ENCODE measurements at regions not wholly inside any gene's neighbourhood (a gene's known extent, or its start where the extent isn't known, plus 50 kb on each side); places are given as distances from the start of the nearest gene placed in this dataset.

DNA sequence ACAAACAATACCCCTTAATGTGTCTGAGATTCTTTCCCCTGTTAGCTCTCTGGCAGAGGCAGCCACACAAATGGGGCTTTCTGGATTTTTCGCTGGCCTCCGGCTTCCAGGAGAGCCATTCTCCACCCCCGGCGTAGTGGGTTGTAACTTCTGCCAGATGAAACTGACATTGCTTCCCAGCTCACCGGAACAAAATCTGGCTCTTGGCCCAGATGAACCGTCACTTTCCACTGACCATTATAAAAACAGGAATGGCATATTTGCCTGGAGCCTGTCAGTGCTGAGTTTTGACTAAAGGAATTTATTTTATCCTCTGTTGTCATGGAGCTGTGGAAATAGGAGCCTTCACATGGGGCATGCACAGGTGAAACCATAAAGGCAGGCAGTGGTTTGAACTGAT, 120.6 kb upstream of the GPR12 start (continued):
- TF ChIP-seq, protein P1, sequence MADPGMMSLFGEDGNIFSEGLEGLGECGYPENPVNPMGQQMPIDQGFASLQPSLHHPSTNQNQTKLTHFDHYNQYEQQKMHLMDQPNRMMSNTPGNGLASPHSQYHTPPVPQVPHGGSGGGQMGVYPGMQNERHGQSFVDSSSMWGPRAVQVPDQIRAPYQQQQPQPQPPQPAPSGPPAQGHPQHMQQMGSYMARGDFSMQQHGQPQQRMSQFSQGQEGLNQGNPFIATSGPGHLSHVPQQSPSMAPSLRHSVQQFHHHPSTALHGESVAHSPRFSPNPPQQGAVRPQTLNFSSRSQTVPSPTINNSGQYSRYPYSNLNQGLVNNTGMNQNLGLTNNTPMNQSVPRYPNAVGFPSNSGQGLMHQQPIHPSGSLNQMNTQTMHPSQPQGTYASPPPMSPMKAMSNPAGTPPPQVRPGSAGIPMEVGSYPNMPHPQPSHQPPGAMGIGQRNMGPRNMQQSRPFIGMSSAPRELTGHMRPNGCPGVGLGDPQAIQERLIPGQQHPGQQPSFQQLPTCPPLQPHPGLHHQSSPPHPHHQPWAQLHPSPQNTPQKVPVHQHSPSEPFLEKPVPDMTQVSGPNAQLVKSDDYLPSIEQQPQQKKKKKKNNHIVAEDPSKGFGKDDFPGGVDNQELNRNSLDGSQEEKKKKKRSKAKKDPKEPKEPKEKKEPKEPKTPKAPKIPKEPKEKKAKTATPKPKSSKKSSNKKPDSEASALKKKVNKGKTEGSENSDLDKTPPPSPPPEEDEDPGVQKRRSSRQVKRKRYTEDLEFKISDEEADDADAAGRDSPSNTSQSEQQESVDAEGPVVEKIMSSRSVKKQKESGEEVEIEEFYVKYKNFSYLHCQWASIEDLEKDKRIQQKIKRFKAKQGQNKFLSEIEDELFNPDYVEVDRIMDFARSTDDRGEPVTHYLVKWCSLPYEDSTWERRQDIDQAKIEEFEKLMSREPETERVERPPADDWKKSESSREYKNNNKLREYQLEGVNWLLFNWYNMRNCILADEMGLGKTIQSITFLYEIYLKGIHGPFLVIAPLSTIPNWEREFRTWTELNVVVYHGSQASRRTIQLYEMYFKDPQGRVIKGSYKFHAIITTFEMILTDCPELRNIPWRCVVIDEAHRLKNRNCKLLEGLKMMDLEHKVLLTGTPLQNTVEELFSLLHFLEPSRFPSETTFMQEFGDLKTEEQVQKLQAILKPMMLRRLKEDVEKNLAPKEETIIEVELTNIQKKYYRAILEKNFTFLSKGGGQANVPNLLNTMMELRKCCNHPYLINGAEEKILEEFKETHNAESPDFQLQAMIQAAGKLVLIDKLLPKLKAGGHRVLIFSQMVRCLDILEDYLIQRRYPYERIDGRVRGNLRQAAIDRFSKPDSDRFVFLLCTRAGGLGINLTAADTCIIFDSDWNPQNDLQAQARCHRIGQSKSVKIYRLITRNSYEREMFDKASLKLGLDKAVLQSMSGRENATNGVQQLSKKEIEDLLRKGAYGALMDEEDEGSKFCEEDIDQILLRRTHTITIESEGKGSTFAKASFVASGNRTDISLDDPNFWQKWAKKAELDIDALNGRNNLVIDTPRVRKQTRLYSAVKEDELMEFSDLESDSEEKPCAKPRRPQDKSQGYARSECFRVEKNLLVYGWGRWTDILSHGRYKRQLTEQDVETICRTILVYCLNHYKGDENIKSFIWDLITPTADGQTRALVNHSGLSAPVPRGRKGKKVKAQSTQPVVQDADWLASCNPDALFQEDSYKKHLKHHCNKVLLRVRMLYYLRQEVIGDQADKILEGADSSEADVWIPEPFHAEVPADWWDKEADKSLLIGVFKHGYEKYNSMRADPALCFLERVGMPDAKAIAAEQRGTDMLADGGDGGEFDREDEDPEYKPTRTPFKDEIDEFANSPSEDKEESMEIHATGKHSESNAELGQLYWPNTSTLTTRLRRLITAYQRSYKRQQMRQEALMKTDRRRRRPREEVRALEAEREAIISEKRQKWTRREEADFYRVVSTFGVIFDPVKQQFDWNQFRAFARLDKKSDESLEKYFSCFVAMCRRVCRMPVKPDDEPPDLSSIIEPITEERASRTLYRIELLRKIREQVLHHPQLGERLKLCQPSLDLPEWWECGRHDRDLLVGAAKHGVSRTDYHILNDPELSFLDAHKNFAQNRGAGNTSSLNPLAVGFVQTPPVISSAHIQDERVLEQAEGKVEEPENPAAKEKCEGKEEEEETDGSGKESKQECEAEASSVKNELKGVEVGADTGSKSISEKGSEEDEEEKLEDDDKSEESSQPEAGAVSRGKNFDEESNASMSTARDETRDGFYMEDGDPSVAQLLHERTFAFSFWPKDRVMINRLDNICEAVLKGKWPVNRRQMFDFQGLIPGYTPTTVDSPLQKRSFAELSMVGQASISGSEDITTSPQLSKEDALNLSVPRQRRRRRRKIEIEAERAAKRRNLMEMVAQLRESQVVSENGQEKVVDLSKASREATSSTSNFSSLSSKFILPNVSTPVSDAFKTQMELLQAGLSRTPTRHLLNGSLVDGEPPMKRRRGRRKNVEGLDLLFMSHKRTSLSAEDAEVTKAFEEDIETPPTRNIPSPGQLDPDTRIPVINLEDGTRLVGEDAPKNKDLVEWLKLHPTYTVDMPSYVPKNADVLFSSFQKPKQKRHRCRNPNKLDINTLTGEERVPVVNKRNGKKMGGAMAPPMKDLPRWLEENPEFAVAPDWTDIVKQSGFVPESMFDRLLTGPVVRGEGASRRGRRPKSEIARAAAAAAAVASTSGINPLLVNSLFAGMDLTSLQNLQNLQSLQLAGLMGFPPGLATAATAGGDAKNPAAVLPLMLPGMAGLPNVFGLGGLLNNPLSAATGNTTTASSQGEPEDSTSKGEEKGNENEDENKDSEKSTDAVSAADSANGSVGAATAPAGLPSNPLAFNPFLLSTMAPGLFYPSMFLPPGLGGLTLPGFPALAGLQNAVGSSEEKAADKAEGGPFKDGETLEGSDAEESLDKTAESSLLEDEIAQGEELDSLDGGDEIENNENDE (IDR thresholded peaks at IDR 0.05; ENCODE audit: insufficient replicate concordance, low read length) = no peak
- TF ChIP-seq SP2 (IDR thresholded peaks at IDR 0.05; ENCODE audit: low read length) = no peak
- TF ChIP-seq TCF12 (IDR thresholded peaks at IDR 0.05; ENCODE audit: low read depth, low read length) = no peak
- no peak for TF ChIP-seq POLR2AphosphoS5 (IDR thresholded peaks at IDR 0.05; ENCODE audit: low read depth, low read length)
- no peak for TF ChIP-seq ASH2L (IDR thresholded peaks at IDR 0.05; ENCODE audit: low read length)
- TF ChIP-seq HDAC2 (IDR thresholded peaks at IDR 0.05; ENCODE audit: borderline replicate concordance in 1 of 2, low read depth in 2 of 2, low read length in 2 of 2) = no peak
- no peak for TF ChIP-seq SIN3A (conservative IDR thresholded peaks at IDR 0.05 in 1 of 2, IDR thresholded peaks at IDR 0.05 in 1 of 2; ENCODE audit: low read depth in 1 of 2, low read length in 2 of 2)
- TF ChIP-seq NANOG (IDR thresholded peaks at IDR 0.05; ENCODE audit: insufficient read depth, low read depth, low read length, poor library complexity, severe bottlenecking) = no peak
- no peak for TF ChIP-seq CBX5 (IDR thresholded peaks at IDR 0.05; ENCODE audit: low read depth, low read length)
- TF ChIP-seq, protein P2, sequence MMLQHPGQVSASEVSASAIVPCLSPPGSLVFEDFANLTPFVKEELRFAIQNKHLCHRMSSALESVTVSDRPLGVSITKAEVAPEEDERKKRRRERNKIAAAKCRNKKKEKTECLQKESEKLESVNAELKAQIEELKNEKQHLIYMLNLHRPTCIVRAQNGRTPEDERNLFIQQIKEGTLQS (IDR thresholded peaks at IDR 0.05; ENCODE audit: insufficient read depth, low read depth, low read length) = no peak
- no peak for TF ChIP-seq HDAC6 (IDR thresholded peaks at IDR 0.05; ENCODE audit: low read depth, low read length)
- no peak for TF ChIP-seq POU5F1 (IDR thresholded peaks at IDR 0.05; ENCODE audit: low read depth, low read length)

All from H1 (cell line).